NCI-H1092 (cell line): ENCODE measurements at regions not wholly inside any gene's neighbourhood (a gene's known extent, or its start where the extent isn't known, plus 50 kb on each side); places are given as distances from the start of the nearest gene placed in this dataset.
"Not testable (repeated sequence)": the region's sequence is repeated elsewhere in the genome, so short reads cannot be mapped to it uniquely, and the experiment has no call there.

ENCODE experiments used
- DNase-seq: peaks from one replicate; lab custom pipeline; 2025; lab: John Stamatoyannopoulos, UW

DNA sequence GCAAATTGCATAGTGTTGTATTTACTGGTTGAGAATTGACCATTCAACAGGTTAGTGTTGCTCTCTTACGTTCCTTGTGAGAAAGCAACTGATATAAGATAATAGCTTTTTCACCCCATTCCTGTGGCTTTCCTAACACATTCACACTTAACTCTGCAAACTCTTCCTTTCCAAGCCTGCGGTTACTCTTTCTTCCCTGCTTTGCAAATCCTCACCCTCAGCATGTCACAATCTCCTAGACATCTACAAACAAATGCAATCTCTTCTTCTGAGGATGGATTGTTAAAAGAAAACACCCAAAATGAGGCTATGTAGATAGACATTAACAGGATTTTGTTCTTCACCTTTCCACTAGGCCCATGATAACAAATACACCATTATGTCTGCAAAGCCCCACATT lies 771.7 kb upstream of the PCDH7 start:
- no peak for DNase-seq

DNA sequence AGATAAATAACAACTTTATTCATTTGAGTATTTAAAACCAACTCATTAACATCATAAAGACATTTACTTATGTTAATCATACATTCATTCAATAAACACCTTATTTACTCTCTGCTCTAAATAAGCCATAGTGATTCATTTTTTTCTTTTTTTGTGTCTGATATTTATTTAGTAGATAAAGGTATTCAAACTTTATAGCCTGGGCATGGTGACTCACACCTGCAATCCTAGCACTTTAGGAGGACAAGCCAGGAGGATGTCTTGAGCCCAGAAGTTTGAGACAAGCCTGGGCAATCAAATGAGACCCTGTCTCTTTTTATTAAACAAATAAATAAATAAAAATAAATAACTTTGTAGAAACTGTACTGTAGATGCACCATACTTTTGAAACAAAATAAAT lies 771.3 kb upstream of the PCDH7 start:
- no peak for DNase-seq

DNA sequence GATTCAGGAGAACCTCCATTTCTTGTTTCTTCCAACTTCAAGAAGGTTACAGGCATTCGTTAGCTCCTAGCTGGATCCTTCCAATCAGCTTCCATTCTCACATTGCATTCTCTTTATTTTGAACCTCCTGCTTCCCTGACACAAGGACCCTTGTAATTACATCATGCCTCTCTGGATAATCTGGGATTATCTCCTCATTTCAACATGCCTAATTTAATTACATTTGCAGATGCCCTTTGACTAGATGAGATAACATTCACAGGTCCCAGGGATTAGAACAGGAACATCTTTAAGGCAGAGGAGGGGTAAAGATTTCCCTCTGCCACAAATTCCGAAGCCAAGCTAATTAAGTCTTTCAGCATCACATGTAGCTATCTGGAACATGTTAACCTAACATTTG lies 753.8 kb upstream of the PCDH7 start:
- no peak for DNase-seq

DNA sequence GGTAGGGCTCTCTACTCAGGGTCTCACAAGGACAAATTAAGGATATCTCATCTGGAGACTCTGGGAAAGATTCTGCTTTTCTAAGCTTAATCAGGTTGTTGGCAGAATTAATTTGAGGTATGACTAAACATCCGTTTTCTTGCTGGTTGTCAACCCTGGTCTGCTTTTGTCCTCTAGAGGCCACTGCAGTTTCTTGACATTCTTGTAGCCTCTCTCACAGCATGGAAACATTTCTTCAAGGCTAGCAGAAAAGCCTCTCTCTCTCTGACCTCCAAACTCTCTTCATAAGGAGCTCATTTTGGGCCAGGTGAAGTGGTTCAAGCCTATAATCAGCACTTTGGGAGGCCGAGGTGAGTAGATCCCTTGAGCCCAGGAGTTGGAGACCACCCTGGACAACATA lies 749.5 kb upstream of the PCDH7 start:
- DNase-seq: no peak

DNA sequence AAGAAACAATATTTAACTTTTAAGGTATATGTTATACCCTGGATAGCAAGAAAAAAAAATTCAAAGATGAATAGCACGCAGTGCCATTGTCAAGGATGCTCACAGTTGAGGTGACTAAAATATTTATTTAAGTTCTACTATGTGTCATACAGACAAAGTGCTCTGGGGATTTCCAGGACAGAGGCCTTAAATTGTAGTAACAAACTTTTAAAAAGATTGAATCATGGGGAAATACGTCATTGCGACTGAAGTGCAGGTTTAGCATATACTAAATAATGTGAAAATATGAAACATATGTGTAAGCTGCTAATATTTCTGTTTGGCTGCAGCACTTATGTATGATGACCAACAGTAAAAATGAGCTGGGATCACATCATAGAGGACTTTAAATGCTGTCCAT lies 748.0 kb upstream of the PCDH7 start:
- no peak for DNase-seq

DNA sequence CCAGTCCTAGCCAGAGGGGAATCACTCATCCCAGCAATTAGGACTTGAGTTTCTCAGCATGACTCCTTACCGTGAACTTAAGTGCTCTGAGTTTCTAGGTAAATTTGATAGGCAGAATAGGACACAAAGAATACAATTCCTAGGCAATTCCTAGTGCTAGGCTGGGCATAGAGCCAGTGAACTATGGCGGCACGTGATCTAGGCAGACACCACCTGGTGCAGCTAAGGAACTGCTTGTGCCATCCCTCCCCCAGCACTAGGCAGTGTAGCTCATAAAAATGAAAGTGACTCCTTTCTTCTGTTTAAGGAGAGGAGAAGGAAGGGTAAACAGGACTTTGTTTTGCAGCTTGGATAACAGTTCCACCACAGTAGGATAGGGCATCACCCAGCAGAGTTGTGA lies 736.3 kb upstream of the PCDH7 start:
- DNase-seq: no peak

DNA sequence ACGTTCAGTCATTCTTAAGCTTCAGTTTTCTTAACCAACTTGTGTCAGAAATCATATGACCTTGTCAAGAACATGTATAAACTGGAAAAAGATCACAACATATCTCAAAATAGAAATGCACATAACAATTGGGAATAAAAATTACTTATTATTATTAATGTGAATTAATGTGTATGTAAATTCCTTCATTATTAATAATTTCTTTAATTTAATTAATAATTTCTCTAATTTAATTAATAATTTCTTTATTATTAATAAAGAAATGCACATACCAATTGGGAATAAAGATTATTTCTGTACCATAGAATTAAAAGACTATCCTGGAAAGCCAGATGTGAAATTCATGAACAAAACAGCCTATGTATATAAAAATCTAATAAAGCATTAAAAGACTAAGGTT lies 718.5 kb upstream of the PCDH7 start:
- no peak for DNase-seq

DNA sequence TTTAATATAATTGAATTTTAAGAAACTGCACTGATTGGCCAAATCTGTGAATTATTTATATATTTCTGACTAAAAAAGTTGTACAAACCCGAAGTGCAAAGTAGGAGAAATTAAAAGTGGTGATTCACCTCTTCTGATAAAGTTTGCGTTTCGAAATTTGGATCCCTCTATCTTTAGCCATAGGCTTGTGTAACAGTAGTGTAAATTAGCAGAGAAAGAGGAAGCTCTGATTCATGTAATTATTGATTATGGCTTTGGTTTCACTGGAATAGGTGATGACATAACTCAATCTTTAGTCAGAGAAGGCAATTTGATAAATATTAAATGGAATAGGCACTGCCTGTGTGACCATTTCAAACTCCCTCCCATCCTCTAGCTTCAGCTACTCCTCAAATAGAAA lies 717.8 kb upstream of the PCDH7 start:
- DNase-seq: no peak

DNA sequence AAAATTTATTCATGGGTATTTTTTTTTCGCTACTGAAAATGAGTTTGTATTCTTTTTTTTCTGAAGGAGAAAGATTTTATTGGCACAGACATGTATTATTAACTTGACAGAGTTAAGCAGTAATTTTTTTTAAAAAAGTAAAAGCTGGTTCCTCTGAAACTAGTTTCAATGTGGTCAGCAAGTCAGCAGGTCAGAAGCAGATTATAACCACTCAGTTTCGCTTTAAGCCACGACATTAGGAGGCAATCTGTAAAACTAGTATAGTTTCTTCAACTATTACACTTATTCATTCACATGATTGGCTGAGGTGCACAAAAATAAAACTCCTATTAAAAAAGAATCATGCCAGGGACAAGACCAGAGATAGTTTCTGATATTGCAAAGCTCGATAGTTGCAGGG lies 714.2 kb upstream of the PCDH7 start:
- no peak for DNase-seq

DNA sequence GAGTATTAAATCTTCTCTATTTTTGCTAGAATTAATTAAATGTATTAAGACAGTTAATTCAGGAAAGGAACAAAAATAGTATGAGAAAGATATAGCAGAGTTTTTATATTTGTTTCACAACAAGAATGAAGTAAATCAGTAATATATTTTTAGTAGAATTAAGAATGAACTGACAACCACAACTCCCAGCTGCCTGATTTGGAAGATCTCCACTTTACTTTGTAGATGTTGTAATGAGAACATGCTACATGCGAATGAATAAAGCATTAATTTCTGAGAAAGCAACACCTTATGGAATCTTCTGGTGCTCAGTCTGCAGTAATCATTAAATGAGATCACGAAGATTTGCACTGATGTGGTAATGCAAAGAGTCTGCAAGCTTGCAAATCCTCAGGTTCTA lies 695.6 kb upstream of the PCDH7 start:
- DNase-seq: no peak

DNA sequence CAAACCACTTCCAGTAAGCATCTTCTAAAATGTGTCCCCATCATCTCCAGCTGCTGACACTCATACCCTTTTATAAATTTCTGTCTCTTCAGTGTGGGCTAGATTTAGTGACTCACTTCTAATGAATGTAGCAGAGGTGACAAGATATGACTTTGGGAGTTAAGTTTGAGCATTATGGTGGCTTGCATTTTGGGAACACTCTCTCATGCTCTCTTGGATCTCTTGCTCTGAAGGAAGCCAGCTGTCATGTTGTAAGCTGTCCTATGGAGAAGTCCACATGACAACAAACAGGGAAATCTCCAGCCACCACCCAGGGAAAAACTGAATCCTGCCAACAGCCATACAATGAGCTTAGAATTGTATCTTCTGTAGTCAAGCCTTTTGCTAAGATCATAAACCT lies 691.3 kb upstream of the PCDH7 start:
- DNase-seq: no peak

DNA sequence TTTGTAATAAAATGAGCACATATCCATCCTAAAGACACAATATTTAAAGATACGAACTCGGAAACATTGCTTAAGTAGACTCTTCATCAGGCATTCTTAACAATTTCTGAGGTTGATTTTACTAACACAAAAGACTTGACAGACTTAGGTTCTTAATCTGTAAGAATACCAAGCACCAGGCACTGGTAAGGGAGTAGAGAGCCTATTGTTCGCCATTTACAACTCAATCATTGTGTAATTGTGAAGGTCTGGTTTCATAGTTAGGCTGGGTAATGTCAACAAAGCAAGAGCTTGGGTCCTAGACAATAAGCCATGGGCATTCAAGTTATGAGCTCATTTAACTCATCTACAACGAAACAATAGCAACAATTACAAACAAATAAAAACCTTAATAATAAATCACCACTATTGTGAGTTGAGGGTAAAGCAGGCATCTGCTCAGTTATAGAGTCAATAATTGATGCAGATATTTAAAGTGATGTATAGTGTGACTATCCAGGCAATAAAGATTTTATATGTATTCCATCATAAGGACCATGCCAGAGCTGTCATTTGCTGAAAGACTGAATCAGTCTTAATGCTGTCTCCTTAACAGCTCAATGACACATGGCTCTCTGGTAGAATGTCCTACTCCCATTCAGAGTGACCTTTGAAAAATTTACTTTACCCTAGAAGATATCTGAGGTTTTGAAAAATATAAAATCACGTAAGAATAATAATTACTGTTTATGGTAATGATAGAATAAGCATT lies 664.0 kb upstream of the PCDH7 start:
- no peak for DNase-seq

DNA sequence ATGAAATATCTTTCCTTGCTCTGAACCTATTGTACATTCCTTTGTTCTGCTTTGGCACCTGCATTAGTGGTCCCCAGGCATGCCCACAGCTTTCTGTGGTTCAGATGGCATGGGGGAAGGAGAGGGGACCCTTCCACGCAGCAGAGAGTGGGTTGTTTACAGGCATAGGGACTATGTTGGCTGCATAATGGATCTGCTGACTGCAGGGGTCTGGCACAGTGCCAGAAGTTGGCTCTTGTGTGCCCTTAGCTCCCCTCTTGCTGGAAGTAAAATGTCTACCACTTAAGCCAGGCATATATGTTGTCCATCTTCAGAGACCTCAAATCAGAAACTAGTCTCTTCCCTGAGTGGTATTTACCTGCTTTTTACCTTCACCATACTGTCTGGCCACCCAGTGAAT lies 651.9 kb upstream of the PCDH7 start:
- DNase-seq: no peak

DNA sequence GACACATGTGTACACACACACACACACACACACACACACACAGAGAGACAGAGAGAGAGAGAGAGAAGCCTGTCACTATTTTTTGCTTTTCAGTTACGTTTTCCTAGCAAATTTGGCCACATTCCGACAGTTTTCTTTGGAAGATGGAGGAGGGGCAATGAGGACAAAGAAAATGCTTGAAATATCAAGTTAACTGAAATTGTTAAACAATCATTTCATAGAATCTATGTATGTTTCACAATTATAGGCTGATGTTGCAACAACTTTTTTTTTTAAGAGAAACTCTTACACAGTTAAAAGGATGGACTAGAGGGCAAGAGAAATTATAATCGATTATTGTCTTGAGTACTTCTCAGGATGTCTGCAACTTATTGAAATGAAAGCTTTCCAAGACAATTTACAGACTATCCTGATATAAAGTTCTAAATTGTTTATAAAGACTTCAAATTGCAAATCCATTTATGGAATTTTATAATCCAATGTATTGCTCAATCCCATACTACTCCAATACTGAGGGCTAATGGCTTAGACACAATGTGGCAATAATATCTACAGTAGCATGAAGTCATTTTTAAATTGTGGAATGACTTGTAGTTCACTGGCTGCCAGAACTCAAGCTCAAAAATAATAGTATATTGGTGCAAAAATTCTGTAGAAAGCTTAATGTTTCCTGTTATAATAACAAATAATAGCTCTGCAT lies 647.0 kb upstream of the PCDH7 start:
- DNase-seq: no peak

DNA sequence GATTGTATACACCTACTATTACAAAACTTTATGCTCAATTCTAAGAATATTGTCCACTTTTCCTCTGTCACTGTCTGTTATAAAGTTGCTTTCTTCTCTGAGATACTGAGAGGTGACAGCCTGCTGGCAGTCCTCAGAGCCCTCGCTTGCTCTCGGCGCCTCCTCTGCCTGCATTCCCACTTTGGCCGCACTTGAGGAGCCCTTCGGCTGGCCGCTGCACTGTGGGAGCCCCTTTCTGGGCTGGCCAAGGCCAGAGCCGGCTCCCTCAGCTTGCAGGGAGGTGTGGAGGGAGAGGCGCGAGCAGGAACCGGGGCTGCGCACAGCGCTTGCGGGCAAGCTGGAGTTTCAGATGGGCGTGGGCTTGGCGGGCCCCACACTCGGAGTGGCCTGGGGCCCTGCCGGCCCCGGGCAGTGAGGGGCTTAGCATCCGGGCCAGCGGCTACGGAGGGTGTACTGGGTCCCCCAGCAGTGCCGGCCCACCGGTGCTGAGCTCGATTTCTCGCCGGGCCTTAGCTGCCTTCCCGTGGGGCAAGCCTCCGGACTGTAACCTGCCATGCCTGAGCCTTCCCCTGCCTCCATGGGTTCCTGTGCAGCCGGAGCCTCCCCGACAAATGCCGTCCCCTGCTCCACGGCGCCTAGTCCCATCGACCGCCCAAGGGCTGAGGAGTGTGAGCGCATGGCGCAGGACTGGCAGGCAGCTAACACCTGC lies 627.6 kb upstream of the PCDH7 start:
- not testable (repeated sequence) for DNase-seq

DNA sequence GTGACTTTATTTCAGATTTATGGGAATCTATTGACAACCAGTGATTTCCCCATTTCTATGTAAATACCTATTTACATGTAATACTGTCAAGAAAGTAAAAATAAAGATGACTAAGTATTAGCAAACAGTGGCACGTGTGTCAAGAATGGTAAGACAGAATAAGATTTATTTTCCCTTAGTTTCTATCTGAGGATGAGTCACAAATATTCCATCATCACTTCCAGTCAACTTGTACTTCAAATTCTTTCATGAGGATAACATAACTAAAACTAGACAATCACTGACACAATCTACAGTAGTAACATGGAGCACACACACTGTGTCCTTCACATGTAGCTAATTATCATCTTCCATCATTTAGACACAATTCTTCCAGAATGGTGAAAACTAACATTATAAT lies 625.3 kb upstream of the PCDH7 start:
- no peak for DNase-seq

DNA sequence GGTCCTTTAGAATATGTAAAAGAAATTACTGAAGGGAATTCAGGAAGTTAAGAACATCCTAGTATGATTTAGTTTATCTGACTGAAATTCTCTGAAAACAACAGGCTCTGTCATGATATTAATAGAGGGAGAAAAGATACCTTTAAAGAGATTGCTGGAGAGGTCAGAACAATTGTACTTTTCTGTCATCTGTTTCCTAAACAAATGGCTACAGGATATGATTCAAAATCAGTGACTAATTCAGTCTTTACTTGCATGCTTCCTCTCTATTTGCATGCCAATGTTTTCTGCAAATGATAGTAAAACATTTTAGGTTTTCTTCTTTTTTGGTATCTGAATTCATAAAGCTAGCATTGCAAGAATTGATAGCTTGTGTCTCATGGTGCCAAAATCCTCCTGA lies 616.7 kb upstream of the PCDH7 start:
- DNase-seq: no peak

DNA sequence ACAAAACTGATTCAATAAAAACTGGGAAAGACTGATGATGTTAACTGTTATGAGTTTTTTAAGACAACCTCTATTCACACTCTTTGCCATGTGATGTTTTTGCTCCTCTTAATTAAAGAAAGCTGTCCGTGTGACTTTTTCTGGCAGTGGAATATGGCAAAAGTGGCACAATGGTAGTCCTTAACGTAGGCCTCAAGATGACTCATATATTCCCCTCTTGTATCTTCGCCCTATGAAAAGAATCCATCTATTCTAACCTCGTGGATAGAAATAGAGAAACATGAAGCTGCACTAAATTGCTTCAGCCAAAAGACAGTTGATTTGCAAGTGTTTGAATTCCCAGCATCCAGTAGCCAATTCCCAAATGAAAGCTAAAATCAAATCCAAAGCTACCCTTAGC lies 603.8 kb upstream of the PCDH7 start:
- no peak for DNase-seq

DNA sequence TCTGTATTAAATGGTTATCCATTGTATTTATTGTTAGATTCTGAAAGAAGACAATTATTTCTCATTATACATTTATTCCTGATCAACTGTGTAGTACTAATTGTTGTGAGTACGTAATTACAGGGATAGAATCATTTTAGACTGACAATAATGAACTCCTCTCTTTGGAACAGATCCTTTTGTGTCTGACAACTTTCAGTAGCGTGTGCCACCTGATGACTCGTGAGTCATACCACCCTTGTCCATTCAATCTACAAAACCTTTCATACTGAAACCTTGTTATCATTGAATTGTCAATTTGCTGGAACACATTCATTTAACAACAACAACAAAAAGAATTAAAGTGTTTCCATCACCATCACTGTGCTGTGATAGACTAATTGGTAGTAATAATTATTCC lies 602.7 kb upstream of the PCDH7 start:
- DNase-seq: no peak

DNA sequence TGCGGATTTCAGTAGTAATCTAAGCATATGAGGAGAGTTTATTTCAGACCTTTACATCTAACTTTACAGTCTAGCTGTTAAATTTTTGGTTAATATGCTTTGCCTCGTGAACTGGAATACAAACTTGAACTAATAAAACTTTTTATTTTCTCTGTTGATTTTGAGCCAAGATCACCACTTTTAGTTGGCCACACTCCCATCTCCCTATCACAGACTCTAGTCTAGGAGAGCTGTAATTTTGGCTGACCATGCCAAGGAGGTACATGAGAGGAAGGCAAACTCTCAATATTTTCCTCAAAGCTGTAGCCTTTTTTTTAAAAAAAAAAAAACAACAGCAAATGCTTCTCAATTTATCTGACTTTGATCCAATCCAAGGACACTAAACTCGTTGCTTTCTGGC lies 597.5 kb upstream of the PCDH7 start:
- no peak for DNase-seq

DNA sequence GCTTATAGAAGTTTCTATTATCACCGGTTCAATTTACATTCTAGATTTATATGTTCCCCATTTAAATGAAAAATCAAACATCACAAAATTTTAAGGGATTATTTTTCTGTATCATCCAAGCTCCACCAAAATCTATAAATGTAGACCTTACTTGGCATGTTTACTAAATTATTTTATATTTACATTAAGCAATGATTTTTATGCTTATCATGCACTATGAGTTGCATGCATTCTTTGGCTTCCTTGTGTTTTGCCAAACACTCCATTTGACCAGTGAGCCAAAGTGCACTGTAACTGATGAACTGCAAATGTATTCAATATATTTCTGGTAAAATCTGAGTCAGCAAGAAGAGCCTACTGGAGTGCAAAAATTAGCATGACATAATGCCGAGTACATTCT lies 595.5 kb upstream of the PCDH7 start:
- not testable (repeated sequence) for DNase-seq

DNA sequence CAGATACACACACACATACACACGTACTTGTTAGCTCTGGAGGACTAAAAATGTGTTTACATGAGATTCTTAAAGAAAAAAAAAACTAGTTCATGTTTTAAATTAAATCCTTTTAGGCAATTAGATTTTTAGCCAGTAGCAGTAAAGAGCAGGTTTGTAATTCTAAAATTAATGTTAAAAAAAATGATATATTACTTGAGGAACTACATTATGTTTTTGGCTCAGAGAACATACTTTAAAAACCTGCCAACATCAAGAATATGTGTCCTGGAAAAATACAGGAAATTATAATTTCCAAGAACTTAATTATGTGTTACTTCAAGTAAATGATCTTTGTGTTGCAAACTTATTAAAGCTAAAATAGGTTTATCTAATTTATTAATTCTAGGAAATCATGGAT lies 594.3 kb upstream of the PCDH7 start:
- DNase-seq: no peak

DNA sequence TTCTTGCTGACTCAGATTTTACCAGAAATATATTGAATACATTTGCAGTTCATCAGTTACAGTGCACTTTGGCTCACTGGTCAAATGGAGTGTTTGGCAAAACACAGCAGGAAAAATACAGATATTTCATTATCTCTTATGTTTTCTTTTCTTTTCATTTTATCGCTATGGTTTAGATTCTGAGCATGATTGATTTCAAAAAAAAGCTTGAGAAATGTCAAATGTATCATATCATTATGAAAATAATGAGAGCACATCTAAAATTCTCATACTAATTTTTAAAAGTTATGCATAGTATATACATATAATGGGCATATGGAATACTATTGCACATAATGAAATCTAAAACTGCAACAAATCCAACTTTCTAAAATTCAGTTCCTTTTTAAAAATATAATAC lies 593.8 kb upstream of the PCDH7 start:
- DNase-seq: no peak
